ENCODE measurements at regions not wholly inside any gene's neighbourhood (a gene's known extent, or its start where the extent isn't known, plus 50 kb on each side); places are given as distances from the start of the nearest gene placed in this dataset.

GRCh38 chr9:31776471-31776870 is 608.0 kb upstream of the ACO1 start:
- DNase-seq (ENCODE audit: low read depth) = no peak
- TF ChIP-seq CTCF (conservative IDR thresholded peaks at IDR 0.05; ENCODE audit: low read depth, low read length) = no peak
- no peak overlapping the region for H3K4me3 ChIP-seq (ENCODE audit: low read depth, low read length)

GRCh38 chr9:31783491-31783890 is 601.0 kb upstream of the ACO1 start:
- DNase-seq (ENCODE audit: low read depth) = no peak
- TF ChIP-seq CTCF (conservative IDR thresholded peaks at IDR 0.05; ENCODE audit: low read depth, low read length) = no peak
- H3K4me3 ChIP-seq (ENCODE audit: low read depth, low read length) = no peak overlapping the region

GRCh38 chr9:31790720-31791119 is 593.7 kb upstream of the ACO1 start:
- no peak for DNase-seq (ENCODE audit: low read depth)
- TF ChIP-seq CTCF (conservative IDR thresholded peaks at IDR 0.05; ENCODE audit: low read depth, low read length) = no peak
- H3K4me3 ChIP-seq (ENCODE audit: low read depth, low read length) = no peak overlapping the region

- DNase-seq (ENCODE audit: low read depth) = peak; percentile 79
- peak; percentile 74 for TF ChIP-seq CTCF (conservative IDR thresholded peaks at IDR 0.05; ENCODE audit: low read depth, low read length)
- no peak overlapping the region for H3K4me3 ChIP-seq (ENCODE audit: low read depth, low read length)
Measured at GRCh38 chr9:31799953-31800609, 584.4 kb upstream of the ACO1 start.

- DNase-seq (ENCODE audit: low read depth) = peak; percentile 8
- no peak overlapping the region for H3K4me3 ChIP-seq (ENCODE audit: low read depth, low read length)
- TF ChIP-seq CTCF (conservative IDR thresholded peaks at IDR 0.05; ENCODE audit: low read depth, low read length) = peak; percentile 40
Measured at GRCh38 chr9:31807574-31808256, 576.7 kb upstream of the ACO1 start.

GRCh38 chr9:31808766-31809165 is 575.7 kb upstream of the ACO1 start:
- no peak overlapping the region for H3K4me3 ChIP-seq (ENCODE audit: low read depth, low read length)
- no peak for TF ChIP-seq CTCF (conservative IDR thresholded peaks at IDR 0.05; ENCODE audit: low read depth, low read length)
- no peak for DNase-seq (ENCODE audit: low read depth)

GRCh38 chr9:31820426-31820825 is 564.0 kb upstream of the ACO1 start:
- no peak for TF ChIP-seq CTCF (conservative IDR thresholded peaks at IDR 0.05; ENCODE audit: low read depth, low read length)
- H3K4me3 ChIP-seq (ENCODE audit: low read depth, low read length) = no peak overlapping the region
- DNase-seq (ENCODE audit: low read depth) = no peak

Measured in choroid plexus epithelial cell (primary cell).